SKM-1 treated with dmso at 0.1 percent for 144 hours (cell line): ENCODE measurements at regions not wholly inside any gene's neighbourhood (a gene's known extent, or its start where the extent isn't known, plus 50 kb on each side); places are given as distances from the start of the nearest gene placed in this dataset.

ENCODE experiments used
- DNase-seq: peaks from one replicate; lab custom pipeline; 2025; ENCODE audit not compliant: unreplicated experiment; lab: John Stamatoyannopoulos, UW

DNA sequence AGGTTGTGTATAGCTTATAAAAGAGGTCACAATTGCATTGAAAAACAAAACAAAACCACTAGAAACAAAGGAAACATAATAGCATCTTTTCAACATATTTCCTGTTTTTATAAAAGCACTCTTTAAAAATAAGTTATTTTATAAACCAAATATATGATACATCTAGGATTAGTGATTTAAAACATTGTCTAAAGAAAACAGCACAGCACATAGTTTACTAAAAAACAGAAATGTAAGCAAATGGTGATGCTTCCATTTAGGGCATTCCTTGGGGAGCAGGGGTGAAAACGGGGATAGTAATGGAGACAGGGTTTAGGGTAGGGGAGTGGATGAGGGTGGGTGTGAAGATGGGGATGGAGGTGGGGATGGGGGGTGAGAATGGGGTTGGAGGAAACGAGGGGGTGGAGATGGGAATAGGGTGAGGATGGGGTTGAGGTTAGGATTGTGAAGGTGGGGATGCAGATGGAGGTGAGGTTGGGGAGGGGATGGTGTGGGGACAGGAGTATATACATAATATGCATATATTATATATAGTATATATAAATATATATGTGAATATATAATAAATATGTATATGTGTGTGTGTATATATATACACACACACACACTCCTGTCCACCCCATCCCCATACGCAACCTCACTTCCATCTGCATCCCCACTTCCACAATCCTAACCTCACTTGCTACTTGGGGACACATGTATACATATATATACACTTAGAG lies 1519.5 kb downstream of the CDH11 start:
- no peak for DNase-seq

GRCh38 chr16:63596716-63597115 lies 1525.1 kb downstream of the CDH11 start:
- no peak for DNase-seq

DNA sequence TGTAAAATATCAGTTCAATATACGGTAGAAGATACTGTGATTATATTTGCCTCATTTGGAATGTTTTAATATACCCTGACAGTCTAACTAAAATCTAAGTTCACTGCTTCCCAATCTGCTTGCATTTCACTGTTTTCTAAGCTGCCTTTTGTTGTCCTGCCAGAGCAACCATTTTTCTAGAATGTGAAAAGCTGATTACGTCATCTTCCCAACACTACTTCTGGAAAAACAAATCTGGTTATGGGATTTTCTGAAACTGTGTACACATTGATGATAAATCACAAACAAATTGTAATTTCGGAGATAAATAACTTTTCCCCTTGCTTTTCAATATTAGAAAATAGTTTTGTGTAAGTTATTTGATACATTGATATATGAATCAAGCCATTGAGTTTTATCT lies 1529.0 kb downstream of the CDH11 start:
- no peak for DNase-seq

- no peak for DNase-seq
These were observed 1540.3 kb downstream of the CDH11 start for GRCh38 chr16:63581570-63581969.

DNA sequence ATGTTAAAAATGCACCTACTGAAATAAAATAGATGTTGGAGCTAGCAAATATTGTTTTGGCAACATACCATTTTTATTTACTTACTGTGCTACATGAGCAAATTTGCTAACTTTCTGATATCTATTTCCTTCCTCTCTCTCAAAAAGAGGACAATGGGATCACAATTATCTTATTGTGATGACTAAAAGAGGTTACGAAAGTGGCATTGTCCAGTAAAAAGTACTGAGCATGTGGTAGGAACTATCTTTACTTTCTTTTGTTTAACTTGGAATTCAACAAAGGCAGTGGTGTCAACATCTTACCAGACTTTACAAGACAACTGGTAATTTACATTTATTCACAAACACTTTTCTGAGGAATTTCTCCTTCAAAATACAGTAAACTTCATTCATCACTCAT lies 1542.6 kb upstream of the CDH8 start:
- no peak for DNase-seq

DNA sequence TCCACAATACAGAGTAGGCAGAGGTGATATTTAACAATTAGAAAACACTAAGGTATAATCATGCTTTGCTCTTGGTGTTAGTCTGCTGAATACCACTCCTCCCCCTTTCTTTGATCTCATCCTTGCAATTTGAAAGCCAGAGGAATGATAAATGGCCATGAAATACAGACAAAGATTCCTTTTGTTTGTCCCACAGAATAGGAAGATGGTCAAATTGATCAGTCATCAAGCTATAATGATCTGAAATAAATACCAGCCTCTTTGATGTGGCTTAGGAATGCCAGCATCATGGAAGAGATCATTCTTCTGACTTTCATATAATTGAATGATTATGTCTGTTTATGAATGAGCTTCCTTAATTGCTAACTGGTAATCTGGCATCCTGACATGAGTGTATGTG lies 1541.7 kb upstream of the CDH8 start:
- DNase-seq: no peak

GRCh38 chr16:63575041-63575440 lies 1538.8 kb upstream of the CDH8 start:
- DNase-seq: no peak

DNA sequence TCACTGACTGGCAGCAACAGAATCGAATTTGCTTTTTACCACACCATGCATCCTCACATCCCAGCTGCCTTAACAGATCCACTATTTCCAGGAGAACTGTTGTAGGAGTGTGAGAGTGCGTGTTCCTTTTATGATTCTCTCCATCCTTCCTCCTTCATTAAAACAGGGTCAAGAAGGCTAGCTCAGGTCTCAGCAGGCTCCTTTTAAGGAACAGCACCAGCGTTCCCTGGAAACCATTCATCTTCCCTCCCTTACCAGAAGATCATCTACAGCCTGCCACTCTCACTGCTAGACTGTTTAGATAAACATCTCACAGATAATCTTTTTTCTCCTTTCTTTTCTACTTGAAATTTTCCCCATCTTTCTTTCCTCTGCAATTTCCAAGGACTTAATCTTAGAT lies 1531.9 kb upstream of the CDH8 start:
- no peak for DNase-seq

GRCh38 chr16:63563819-63564505 lies 1527.7 kb upstream of the CDH8 start:
- DNase-seq: no peak

DNA sequence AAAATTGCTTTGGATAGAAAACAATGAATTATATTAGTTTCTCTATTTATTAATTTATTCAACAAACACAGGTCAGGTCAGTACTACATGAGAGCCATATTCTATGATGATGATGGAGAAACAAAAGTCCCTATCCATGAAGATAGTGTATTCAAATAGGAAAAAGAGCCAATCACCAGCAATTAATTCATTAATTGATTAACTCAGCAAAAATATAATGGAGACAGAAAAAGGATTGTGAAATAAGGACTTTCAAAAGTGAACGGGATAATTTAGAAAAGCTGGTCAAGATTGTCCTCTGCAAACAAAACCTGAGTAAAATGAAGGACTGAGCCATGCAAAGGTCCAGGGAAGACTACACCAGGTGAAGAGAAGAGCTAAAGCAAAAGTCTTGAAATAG lies 1517.7 kb upstream of the CDH8 start:
- no peak for DNase-seq

DNA sequence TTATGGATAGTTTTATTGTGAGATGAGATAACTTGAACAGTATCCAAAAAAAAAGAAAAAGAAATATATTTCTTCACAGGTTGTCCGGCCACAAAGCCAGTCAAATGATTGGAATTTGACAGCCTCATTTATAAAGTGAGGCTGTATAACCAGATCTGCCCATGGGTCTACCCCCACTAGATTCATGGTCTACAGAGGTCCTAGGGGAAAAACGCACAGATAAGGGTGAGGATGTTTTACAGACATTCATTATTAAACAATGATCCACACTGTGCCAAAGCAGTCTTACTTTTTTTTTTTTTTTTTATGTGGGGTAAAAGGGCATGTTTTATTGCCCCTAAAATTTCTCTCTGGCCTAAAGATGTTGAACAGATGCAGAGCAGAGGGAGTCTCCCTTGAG lies 1503.0 kb upstream of the CDH8 start:
- DNase-seq: no peak

DNA sequence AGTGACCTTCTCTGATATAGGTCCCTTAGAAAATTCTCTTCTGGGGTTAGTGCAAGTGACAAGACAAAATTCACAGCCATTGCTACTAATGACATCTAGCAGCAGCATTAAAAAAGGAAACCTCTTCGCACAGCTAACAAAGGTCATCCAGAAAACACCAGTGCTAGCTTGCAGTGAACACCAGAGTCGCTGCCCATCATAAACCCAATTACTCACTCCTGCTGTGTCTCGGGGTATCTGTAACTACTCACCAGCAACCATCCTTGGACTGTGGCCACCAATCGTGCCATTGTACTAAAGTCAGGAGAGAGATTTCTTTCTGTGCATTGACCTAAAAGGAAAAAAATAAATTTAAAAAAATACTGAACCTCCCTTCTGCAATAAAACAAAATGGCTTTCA lies 1494.7 kb upstream of the CDH8 start:
- no peak for DNase-seq

GRCh38 chr16:63530208-63530607 lies 1494.0 kb upstream of the CDH8 start:
- no peak for DNase-seq

GRCh38 chr16:63527404-63527803 lies 1491.2 kb upstream of the CDH8 start:
- DNase-seq: no peak

DNA sequence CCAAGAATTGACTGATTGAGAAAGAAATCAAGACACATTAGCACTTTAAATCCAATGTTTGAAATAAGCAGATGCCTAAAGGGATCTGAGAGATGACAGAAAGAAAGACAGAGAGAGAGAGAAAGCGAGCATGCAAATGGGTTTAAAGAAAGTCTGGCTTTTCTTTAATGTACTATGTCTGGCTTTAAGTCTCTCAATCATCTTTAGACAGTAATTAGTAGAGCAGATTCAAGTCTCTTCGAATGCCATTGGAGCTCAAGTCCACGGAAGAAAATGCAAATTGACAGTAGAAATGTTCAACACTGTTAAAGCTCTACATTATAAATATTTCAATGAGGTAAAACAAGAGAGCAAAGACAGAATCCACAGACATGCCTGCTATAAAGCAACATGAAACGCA lies 1480.2 kb upstream of the CDH8 start:
- DNase-seq: no peak

- no peak for DNase-seq
These were observed 1476.7 kb upstream of the CDH8 start for GRCh38 chr16:63512910-63513309.

DNA sequence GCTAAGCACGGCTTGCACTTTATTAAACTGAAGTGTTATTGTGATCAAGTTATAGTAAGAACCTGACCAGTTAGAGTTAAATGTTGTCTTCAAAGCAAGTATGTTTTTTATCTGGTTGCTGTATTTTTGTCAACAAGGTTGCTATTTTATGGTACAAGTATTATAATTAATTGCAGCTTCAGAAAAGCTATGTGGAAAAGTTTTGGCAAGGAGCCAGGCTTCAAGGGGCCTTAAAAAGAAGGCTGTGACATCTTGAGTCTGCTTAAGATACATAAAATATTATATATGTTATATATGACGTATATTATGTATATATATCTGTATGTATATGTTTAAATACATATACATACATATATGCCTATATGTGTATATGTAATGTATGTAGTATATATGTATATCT lies 1461.2 kb upstream of the CDH8 start:
- no peak for DNase-seq

- no peak for DNase-seq
These were observed 1460.0 kb upstream of the CDH8 start for GRCh38 chr16:63496282-63496681.

GRCh38 chr16:63488955-63489354 lies 1452.7 kb upstream of the CDH8 start:
- DNase-seq: no peak

DNA sequence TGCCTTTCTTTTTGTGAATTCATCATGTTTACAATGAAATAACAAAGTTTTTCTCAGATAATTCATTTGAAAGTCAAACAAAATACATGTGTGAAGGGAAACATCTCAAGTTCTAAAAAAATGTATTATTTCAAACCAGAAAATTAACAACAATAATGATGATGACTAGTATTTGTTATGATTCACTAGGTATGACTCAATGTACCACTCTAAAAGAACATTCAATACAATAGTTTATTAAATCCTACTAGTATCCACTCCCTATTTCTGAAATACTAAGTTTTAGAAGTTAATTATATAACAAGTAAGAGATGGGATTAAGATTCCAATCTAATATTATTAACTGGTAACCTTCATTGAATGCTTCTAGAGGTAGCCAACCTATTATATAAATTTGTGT lies 1444.8 kb upstream of the CDH8 start:
- DNase-seq: no peak

DNA sequence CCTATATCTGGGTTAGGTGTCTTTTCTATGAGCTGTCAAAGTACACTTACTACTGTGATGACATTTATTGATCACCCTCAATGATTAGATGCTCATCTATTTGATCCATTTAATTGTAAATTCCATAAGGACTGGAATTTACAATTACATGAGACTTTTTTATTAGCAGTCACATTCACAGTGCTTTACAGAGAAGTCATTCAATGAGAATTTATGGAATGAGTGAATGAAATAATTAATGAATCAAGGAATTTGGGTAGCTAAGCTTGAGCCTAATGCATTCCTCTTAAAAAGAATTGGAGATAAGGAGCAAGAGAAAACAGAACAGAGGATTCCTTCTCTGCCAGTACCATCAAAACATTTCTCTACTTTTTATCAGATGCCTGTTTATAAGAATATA lies 1437.5 kb upstream of the CDH8 start:
- no peak for DNase-seq

DNA sequence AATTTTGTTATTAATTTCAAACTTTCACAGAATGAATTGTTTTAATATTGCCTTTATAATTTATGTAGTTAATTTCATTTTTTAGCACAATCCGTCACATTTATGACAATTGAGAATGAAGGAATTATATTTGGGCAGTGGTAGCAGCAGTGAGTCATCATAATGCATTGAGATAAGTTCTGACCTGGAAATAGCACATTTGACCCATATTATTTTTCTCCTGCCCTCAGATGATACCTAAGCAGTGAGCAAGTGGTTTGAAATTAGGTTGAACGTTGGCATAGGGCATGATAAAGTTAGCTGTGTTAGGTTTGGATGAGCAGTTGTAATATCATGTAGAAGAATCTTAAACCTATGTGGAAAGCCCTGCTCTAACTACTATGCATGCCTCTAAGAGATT lies 1431.3 kb upstream of the CDH8 start:
- DNase-seq: no peak

DNA sequence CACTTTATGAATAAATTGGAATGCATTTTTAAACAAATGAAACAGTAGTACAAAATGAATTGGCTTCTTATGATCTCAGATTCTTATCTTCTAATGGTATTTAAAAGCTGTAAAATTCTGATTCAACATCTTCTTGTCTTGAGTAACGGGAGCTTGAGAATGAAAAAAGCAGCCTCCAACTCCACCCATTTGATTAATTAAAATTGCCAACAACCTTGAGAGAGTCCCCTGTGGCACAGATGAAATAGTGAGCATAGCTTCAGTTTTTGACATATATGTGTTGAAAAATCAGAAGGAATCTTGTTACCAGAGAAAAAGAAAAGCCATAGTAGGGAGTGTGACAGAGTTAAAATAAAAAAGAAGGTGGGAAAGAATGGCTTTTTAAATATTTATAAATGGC lies 1426.1 kb upstream of the CDH8 start:
- no peak for DNase-seq
